SK-N-SH (cell line): ENCODE measurements at regions not wholly inside any gene's neighbourhood (a gene's known extent, or its start where the extent isn't known, plus 50 kb on each side); places are given as distances from the start of the nearest gene placed in this dataset.

Source experiments
- CTCF ChIA-PET: fragments of 300-600, 350-600 bp; formaldehyde crosslinking; extraction: SDS; loops from one replicate; lab custom pipeline; 2021; lab: Yijun Ruan, JAX
- POLR2A ChIA-PET: fragments of 350-600 bp; sonication (Branson Sonifier 250); formaldehyde crosslinking; extraction: SDS; loops from one replicate; lab custom pipeline; 2020; ENCODE audit warnings: antibody characterized with exemption, inconsistent platforms; lab: Yijun Ruan, JAX
- DNase-seq: peaks from one replicate; pipeline ENCODE4 v3.0.0; 2012
- H2AFZ ChIP-seq: fragments of 200-600 bp; sonication (generic); 2 replicates; pipeline ENCODE4 v1.8.1; 2016; ENCODE audit warnings: antibody characterized with exemption, mild to moderate bottlenecking, low read depth
- H3F3A ChIP-seq: fragments of 200-600 bp; sonication (generic); replicated peaks from 2 replicates; pipeline ENCODE3; 2016; ENCODE audit warnings: antibody characterized with exemption, mild to moderate bottlenecking; ENCODE audit not compliant: insufficient read depth
- H3K27ac ChIP-seq, 2 experiments: fragments of 200-500 bp in 1 of 2; fragments of 200-600 bp in 1 of 2; sonication (Bioruptor generic) in 1 of 2; sonication (generic), shearing (Covaris generic) in 1 of 2; 2 replicates each; pipeline versions ENCODE4 v1.5.1 to v1.6.1; 2014 to 2016; ENCODE audit warnings: low read depth in 2 of 2, inconsistent platforms in 1 of 2, low read length in 1 of 2, mild to moderate bottlenecking in 1 of 2, mixed read lengths in 1 of 2
- H3K27me3 ChIP-seq: fragments of 200-600 bp; sonication (generic), shearing (Covaris generic); 2 replicates; pipeline ENCODE4 v1.6.1; 2016; ENCODE audit warnings: mixed run types; ENCODE audit not compliant: insufficient read depth
- H3K36me3 ChIP-seq, 2 experiments: fragments of 200-500 bp in 1 of 2; fragments of 200-600 bp in 1 of 2; sonication (Bioruptor generic) in 1 of 2; sonication (generic) in 1 of 2; replicated peaks in 1 of 2; 2 replicates each; pipeline versions ENCODE3 to v1.5.1; 2014 to 2016; ENCODE audit warnings: low read length in 1 of 2, mild to moderate bottlenecking in 1 of 2; ENCODE audit not compliant: insufficient read depth in 2 of 2, control insufficient read depth in 1 of 2
- H3K4me1 ChIP-seq, 2 experiments: fragments of 200-500 bp in 1 of 2; fragments of 200-600 bp in 1 of 2; sonication (Bioruptor generic) in 1 of 2; sonication (generic), shearing (Covaris generic) in 1 of 2; 2 replicates each; pipeline versions ENCODE4 v1.5.1 to v1.6.1; 2014 to 2016; ENCODE audit warnings: low read depth in 1 of 2, low read length in 1 of 2, mixed run types in 1 of 2; ENCODE audit not compliant: insufficient read depth in 2 of 2, control insufficient read depth in 1 of 2
- H3K4me2 ChIP-seq: fragments of 200-600 bp; sonication (generic), shearing (Covaris generic); 2 replicates; pipeline ENCODE4 v1.6.1; 2017; ENCODE audit warnings: mixed run types
- H3K4me3 ChIP-seq, 2 experiments: fragments of 200-500 bp in 1 of 2; fragments of 200-600 bp in 1 of 2; sonication (Bioruptor generic) in 1 of 2; sonication (generic), shearing (Covaris generic) in 1 of 2; 2 replicates each; pipeline versions ENCODE4 v1.5.1 to v1.8.1; 2014 to 2016; ENCODE audit warnings: low read depth in 2 of 2, inconsistent platforms in 1 of 2, low read length in 1 of 2, mild to moderate bottlenecking in 1 of 2, mixed read lengths in 1 of 2, moderate library complexity in 1 of 2
- H3K79me2 ChIP-seq: fragments of 200-600 bp; sonication (generic); 2 replicates; pipeline ENCODE4 v1.8.1; 2017; ENCODE audit warnings: mild to moderate bottlenecking; ENCODE audit not compliant: insufficient read depth
- H3K9ac ChIP-seq: fragments of 200-600 bp; sonication (generic); 2 replicates; pipeline ENCODE4 v1.6.1; 2017; ENCODE audit warnings: mixed run types
- H3K9me2 ChIP-seq: fragments of 200-600 bp; sonication (generic); 2 replicates; pipeline ENCODE4 v1.6.1; 2017; ENCODE audit warnings: mixed run types
- H3K9me3 ChIP-seq: fragments of 200-600 bp; sonication (generic); 2 replicates; pipeline ENCODE4 v1.6.1; 2017; ENCODE audit warnings: mixed run types, mild to moderate bottlenecking, moderate library complexity
- H4K20me1 ChIP-seq: fragments of 200-600 bp; sonication (generic); 2 replicates; pipeline ENCODE4 v1.6.1; 2017; ENCODE audit warnings: mild to moderate bottlenecking, mixed run types; ENCODE audit not compliant: insufficient read depth
- CHD2 ChIP-seq: fragments of 150-350 bp; IDR thresholded peaks from 2 replicates; pipeline ENCODE4 v1.6.1; 2018; ENCODE audit warnings: low read length; ENCODE audit not compliant: partially characterized antibody
- ELF1 ChIP-seq: IDR thresholded peaks from 2 replicates; pipeline ENCODE4 v1.4.0; 2012
- EP300 ChIP-seq, 2 experiments: IDR thresholded peaks; 2 replicates each; pipeline versions ENCODE4 v1.4.0 to v1.6.1; 2012; ENCODE audit warnings: borderline replicate concordance in 1 of 2, low read depth in 1 of 2, low read length in 1 of 2
- EZH2phosphoT487 ChIP-seq: fragments of 200-600 bp; sonication (generic); IDR thresholded peaks from 2 replicates; pipeline ENCODE4 v1.6.1; 2017; ENCODE audit warnings: low read depth, mixed run types, mild to moderate bottlenecking, antibody characterized with exemption, moderate library complexity, borderline replicate concordance
- FOXJ3 ChIP-seq: sonication (generic); formaldehyde crosslinking; IDR thresholded peaks from 2 replicates; pipeline ENCODE4 v1.5.1; 2020; ENCODE audit warnings: mild to moderate bottlenecking, missing genetic modification reagents
- GABPA ChIP-seq: IDR thresholded peaks from 2 replicates; pipeline ENCODE4 v1.4.0; 2012; ENCODE audit warnings: low read depth, mild to moderate bottlenecking
- GATA2 ChIP-seq: sonication (generic); formaldehyde crosslinking; IDR thresholded peaks from 2 replicates; pipeline ENCODE4 v1.5.0; 2020; ENCODE audit warnings: mild to moderate bottlenecking, missing genetic modification reagents
- IRF3 ChIP-seq: fragments of 150-350 bp; IDR thresholded peaks from 2 replicates; pipeline ENCODE4 v1.6.1; 2016; ENCODE audit warnings: mild to moderate bottlenecking, low read depth, low read length
- JUND ChIP-seq: IDR thresholded peaks from 2 replicates; pipeline ENCODE4 v1.4.0; 2012
- MAX ChIP-seq: IDR thresholded peaks from 2 replicates; pipeline ENCODE4 v1.4.0; 2012; ENCODE audit warnings: low read depth
- MEF2A ChIP-seq: IDR thresholded peaks from 2 replicates; pipeline ENCODE4 v1.4.0; 2012; ENCODE audit warnings: low read depth, borderline replicate concordance
- MXI1 ChIP-seq: IDR thresholded peaks from 2 replicates; pipeline ENCODE4 v1.6.1; 2012; ENCODE audit warnings: mild to moderate bottlenecking, low read depth, low read length, improper control_type of control experiment
- NFIC ChIP-seq: IDR thresholded peaks from 2 replicates; pipeline ENCODE4 v1.4.0; 2012; ENCODE audit warnings: borderline replicate concordance
- PBX3 ChIP-seq: IDR thresholded peaks from 2 replicates; pipeline ENCODE4; 2012
- RAD21 ChIP-seq: IDR thresholded peaks from 2 replicates; pipeline ENCODE4 v1.6.1; 2012; ENCODE audit warnings: mild to moderate bottlenecking, low read length
- REST ChIP-seq: IDR thresholded peaks from 2 replicates; pipeline ENCODE4 v1.6.1; 2012; ENCODE audit warnings: mild to moderate bottlenecking, low read depth, low read length, moderate library complexity
- RXRA ChIP-seq: IDR thresholded peaks from 2 replicates; pipeline ENCODE4 v1.4.0; 2012; ENCODE audit warnings: low read depth, mild to moderate bottlenecking, borderline replicate concordance
- SMC3 ChIP-seq: IDR thresholded peaks from 2 replicates; pipeline ENCODE4 v1.6.1; 2012; ENCODE audit warnings: low read depth, low read length, improper control_type of control experiment
- TCF12 ChIP-seq: IDR thresholded peaks from 2 replicates; pipeline ENCODE4 v1.4.0; 2012
- TEAD4 ChIP-seq: IDR thresholded peaks from 2 replicates; pipeline ENCODE4 v1.4.0; 2012; ENCODE audit warnings: mild to moderate bottlenecking, borderline replicate concordance; ENCODE audit not compliant: insufficient read depth
- USF1 ChIP-seq: IDR thresholded peaks from 2 replicates; pipeline ENCODE4 v1.4.0; 2012; ENCODE audit warnings: low read depth, borderline replicate concordance
- YY1 ChIP-seq: IDR thresholded peaks from 2 replicates; pipeline ENCODE4 v1.4.0; 2012; ENCODE audit warnings: low read depth, mild to moderate bottlenecking
- WGBS: methylation state at CpG from one replicate; pipeline ENCODE4 v1.1.6; 2017; ENCODE audit warnings: low lambda C conversion rate; 5-methylcytosine and 5-hydroxymethylcytosine counted together

GRCh38 chr2:56034258-56034657 lies 110.7 kb upstream of the EFEMP1 start:
- Histone ChIP-seq H3K27me3 (no peaks in the 10 kb centered on the region), H3K4me1 (no peaks in the 10 kb centered on the region), H2AFZ (no peak overlapping the region), H3F3A (no peaks in the 10 kb centered on the region), H4K20me1 (no peaks in the 10 kb centered on the region), H3K27ac (no peak overlapping the region), H3K36me3 (no peaks in the 10 kb centered on the region), H3K9ac (no peak overlapping the region), H3K79me2 (no peaks in the 10 kb centered on the region), H3K9me2 (no peaks in the 10 kb centered on the region), H3K4me3 (no peak overlapping the region), H3K9me3 (no peaks in the 10 kb centered on the region), H3K4me2 (no peak overlapping the region)
- POLR2A ChIA-PET = no interaction called here
- CTCF ChIA-PET = no interaction called here
- no peak for DNase-seq
- no peak for TF ChIP-seq MXI1
- no peak for TF ChIP-seq JUND
- TF ChIP-seq GATA2 (CRISPR knock-in tag) = no peak
- no peak for TF ChIP-seq TCF12
- no peak for TF ChIP-seq REST
- no peak for TF ChIP-seq MAX
- TF ChIP-seq EP300 (IDR thresholded peaks at IDR 0.05; ENCODE audit: borderline replicate concordance in 1 of 2, low read depth in 1 of 2, low read length in 1 of 2) = no peak
- TF ChIP-seq MEF2A = no peak
- no peak for TF ChIP-seq RAD21
- no peak for TF ChIP-seq TEAD4
- TF ChIP-seq CHD2 = no peak
- TF ChIP-seq RXRA = no peak
- no peak for TF ChIP-seq USF1
- no peak for TF ChIP-seq GABPA
- no peak for TF ChIP-seq EZH2phosphoT487
- TF ChIP-seq YY1 = no peak
- WGBS = 10% methylated on average over 3 of the region's 3 CpGs

GRCh38 chr2:56040189-56040588 lies 116.6 kb upstream of the EFEMP1 start:
- Histone ChIP-seq H3K27ac (no peak overlapping the region), H3K4me2 (no peak overlapping the region), H3K27me3 (no peaks in the 10 kb centered on the region), H2AFZ (no peak overlapping the region), H3F3A (no peaks in the 10 kb centered on the region), H3K79me2 (no peaks in the 10 kb centered on the region), H3K9me3 (no peaks in the 10 kb centered on the region), H3K4me3 (no peak overlapping the region), H3K4me1 (no peaks in the 10 kb centered on the region), H3K36me3 (no peaks in the 10 kb centered on the region), H3K9me2 (no peaks in the 10 kb centered on the region), H4K20me1 (no peaks in the 10 kb centered on the region), H3K9ac (no peak overlapping the region)
- 28% methylated on average over 3 of the region's 3 CpGs for WGBS
- CTCF ChIA-PET = no interaction called here
- no peak for DNase-seq
- POLR2A ChIA-PET = no interaction called here
- TF ChIP-seq ELF1 (no peak), MAX (no peak), USF1 (no peak), FOXJ3 (no peak), NFIC (no peak), IRF3 (no peak), PBX3 (no peak), SMC3 (no peak), YY1 (no peak)
